HG03064 (cell line): ENCODE measurements at regions not wholly inside any gene's neighbourhood (a gene's known extent, or its start where the extent isn't known, plus 50 kb on each side); places are given as distances from the start of the nearest gene placed in this dataset.
"Not testable (repeated sequence)": the region's sequence is repeated elsewhere in the genome, so short reads cannot be mapped to it uniquely, and the experiment has no call there.

Experiments
- ATAC-seq: cut with Tn5 transposase; IDR thresholded peaks from one replicate; pipeline ENCODE4 v1.9.1; 2021; ENCODE audit warnings: low read depth; ENCODE audit not compliant: unreplicated experiment

- no peak for ATAC-seq
Measured at GRCh38 chr21:27061770-27062169, 94.9 kb upstream of the ADAMTS5 start.

GRCh38 chr21:27060190-27060589, 93.3 kb upstream of the ADAMTS5 start:
- ATAC-seq = no peak

GRCh38 chr21:27058673-27059605, 92.1 kb upstream of the ADAMTS5 start:
- no peak for ATAC-seq

- no peak for ATAC-seq
Measured at GRCh38 chr21:27057997-27058396, 91.1 kb upstream of the ADAMTS5 start.

- ATAC-seq = no peak
Measured at GRCh38 chr21:27047658-27048314, 80.9 kb upstream of the ADAMTS5 start.

GRCh38 chr21:27047283-27047657, 80.4 kb upstream of the ADAMTS5 start:
- no peak for ATAC-seq

- ATAC-seq = no peak
Measured at GRCh38 chr21:27045281-27045985, 78.5 kb upstream of the ADAMTS5 start.

GRCh38 chr21:27043377-27043776, 76.5 kb upstream of the ADAMTS5 start:
- no peak for ATAC-seq

GRCh38 chr21:27040738-27041469, 74.0 kb upstream of the ADAMTS5 start:
- no peak for ATAC-seq

GRCh38 chr21:27036736-27037301, 69.9 kb upstream of the ADAMTS5 start:
- no peak for ATAC-seq

GRCh38 chr21:27035791-27036190, 68.9 kb upstream of the ADAMTS5 start:
- ATAC-seq = no peak

GRCh38 chr21:27034796-27035195, 67.9 kb upstream of the ADAMTS5 start:
- ATAC-seq = no peak

GRCh38 chr21:27033471-27033870, 66.6 kb upstream of the ADAMTS5 start:
- ATAC-seq = no peak

GRCh38 chr21:27026501-27026900, 59.6 kb upstream of the ADAMTS5 start:
- ATAC-seq = no peak

GRCh38 chr21:27025708-27026107, 58.8 kb upstream of the ADAMTS5 start:
- ATAC-seq = not testable (repeated sequence)

GRCh38 chr21:27024971-27025370, 58.1 kb upstream of the ADAMTS5 start:
- ATAC-seq = no peak

GRCh38 chr21:27024301-27024700, 57.4 kb upstream of the ADAMTS5 start:
- ATAC-seq = no peak

GRCh38 chr21:27023186-27023585, 56.3 kb upstream of the ADAMTS5 start:
- ATAC-seq = no peak

- no peak for ATAC-seq
Measured at GRCh38 chr21:27021801-27022200, 54.9 kb upstream of the ADAMTS5 start.

- no peak for ATAC-seq
Measured at GRCh38 chr21:27021046-27021445, 54.2 kb upstream of the ADAMTS5 start.
